Activated T-helper 17 cell treated with anti-CD3 and anti-CD28 coated beads, Interleukin-2, amount 50 U/mL, for 72 hours (primary cell): ENCODE measurements at regions not wholly inside any gene's neighbourhood (a gene's known extent, or its start where the extent isn't known, plus 50 kb on each side); places are given as distances from the start of the nearest gene placed in this dataset.

ENCODE experiments used
- ATAC-seq: fragments of 150-1000 bp; cut with Tn5 transposase; replicated peaks from 2 replicates; pipeline ENCODE4 v1.10.0; 2021; ENCODE audit warnings: mild to moderate bottlenecking, moderate library complexity
- H3K27ac Mint-ChIP-seq: one replicate; pipeline ENCODE4 v1.8.0; 2022; ENCODE audit warnings: mixed read lengths
- H3K27me3 Mint-ChIP-seq: one replicate; pipeline ENCODE4 v1.8.0; 2022; ENCODE audit warnings: mixed read lengths
- H3K36me3 Mint-ChIP-seq: one replicate; pipeline ENCODE4 v1.8.0; 2022; ENCODE audit warnings: low read depth, mild to moderate bottlenecking, mixed read lengths
- H3K4me1 Mint-ChIP-seq: one replicate; pipeline ENCODE4 v1.8.0; 2022; ENCODE audit warnings: mixed read lengths
- H3K4me3 Mint-ChIP-seq: one replicate; pipeline ENCODE4 v1.8.0; 2022; ENCODE audit warnings: mild to moderate bottlenecking, mixed read lengths
- H3K9me3 Mint-ChIP-seq: one replicate; pipeline ENCODE4 v1.8.0; 2022; ENCODE audit warnings: mixed read lengths

GRCh38 chr4:56229947-56230346 is 157.3 kb downstream of the AASDH start:
- H3K4me1 Mint-ChIP-seq = no peaks in the 10 kb centered on the region
- H3K27me3 Mint-ChIP-seq = peaks cover 20% of the 10 kb centered on the region
- no peaks in the 10 kb centered on the region for H3K36me3 Mint-ChIP-seq
- H3K4me3 Mint-ChIP-seq = no peak overlapping the region
- no peaks in the 10 kb centered on the region for H3K9me3 Mint-ChIP-seq
- no peak for ATAC-seq
- H3K27ac Mint-ChIP-seq = no peak overlapping the region

GRCh38 chr4:56227301-56227835 is 159.9 kb downstream of the AASDH start:
- H3K9me3 Mint-ChIP-seq = no peaks in the 10 kb centered on the region
- peaks cover 16% of the 10 kb centered on the region for H3K27me3 Mint-ChIP-seq
- no peak overlapping the region for H3K4me3 Mint-ChIP-seq
- no peak for ATAC-seq
- H3K36me3 Mint-ChIP-seq = no peaks in the 10 kb centered on the region
- no peak overlapping the region for H3K27ac Mint-ChIP-seq
- no peaks in the 10 kb centered on the region for H3K4me1 Mint-ChIP-seq

- H3K36me3 Mint-ChIP-seq = no peaks in the 10 kb centered on the region
- no peaks in the 10 kb centered on the region for H3K4me1 Mint-ChIP-seq
- ATAC-seq = no peak
- H3K4me3 Mint-ChIP-seq = no peak overlapping the region
- no peaks in the 10 kb centered on the region for H3K9me3 Mint-ChIP-seq
- H3K27ac Mint-ChIP-seq = no peak overlapping the region
- peaks cover 16% of the 10 kb centered on the region for H3K27me3 Mint-ChIP-seq
Measured at GRCh38 chr4:56226579-56226978, 160.7 kb downstream of the AASDH start.

GRCh38 chr4:56224641-56225040 is 162.7 kb downstream of the AASDH start:
- no peak for ATAC-seq
- Mint-ChIP-seq H3K4me1 (no peaks in the 10 kb centered on the region), H3K36me3 (no peaks in the 10 kb centered on the region), H3K4me3 (no peak overlapping the region), H3K27ac (no peak overlapping the region), H3K27me3 (peaks cover 23% of the 10 kb centered on the region), H3K9me3 (no peaks in the 10 kb centered on the region)

- Mint-ChIP-seq H3K4me3 (no peak overlapping the region), H3K4me1 (no peaks in the 10 kb centered on the region), H3K27me3 (peaks cover 25% of the 10 kb centered on the region), H3K27ac (no peak overlapping the region), H3K9me3 (no peaks in the 10 kb centered on the region), H3K36me3 (no peaks in the 10 kb centered on the region)
- no peak for ATAC-seq
Measured at GRCh38 chr4:56222514-56222913, 164.8 kb downstream of the AASDH start.

GRCh38 chr4:56220261-56220660 is 167.0 kb downstream of the AASDH start:
- H3K4me3 Mint-ChIP-seq = no peak overlapping the region
- peaks cover 23% of the 10 kb centered on the region for H3K27me3 Mint-ChIP-seq
- H3K4me1 Mint-ChIP-seq = no peaks in the 10 kb centered on the region
- no peak for ATAC-seq
- H3K27ac Mint-ChIP-seq = no peak overlapping the region
- H3K36me3 Mint-ChIP-seq = no peaks in the 10 kb centered on the region
- H3K9me3 Mint-ChIP-seq = no peaks in the 10 kb centered on the region

- H3K9me3 Mint-ChIP-seq = no peaks in the 10 kb centered on the region
- no peak overlapping the region for H3K4me3 Mint-ChIP-seq
- peaks cover 25% of the 10 kb centered on the region for H3K27me3 Mint-ChIP-seq
- H3K36me3 Mint-ChIP-seq = no peaks in the 10 kb centered on the region
- H3K4me1 Mint-ChIP-seq = no peaks in the 10 kb centered on the region
- H3K27ac Mint-ChIP-seq = no peak overlapping the region
- no peak for ATAC-seq
Measured at GRCh38 chr4:56219447-56219846, 167.8 kb downstream of the AASDH start.

GRCh38 chr4:56218230-56218895 is 168.9 kb downstream of the AASDH start:
- Mint-ChIP-seq H3K36me3 (no peaks in the 10 kb centered on the region), H3K9me3 (no peaks in the 10 kb centered on the region), H3K27ac (no peak overlapping the region), H3K27me3 (peaks cover 25% of the 10 kb centered on the region), H3K4me3 (no peak overlapping the region), H3K4me1 (no peaks in the 10 kb centered on the region)
- no peak for ATAC-seq

- ATAC-seq = no peak
- Mint-ChIP-seq H3K27me3 (peaks cover 25% of the 10 kb centered on the region), H3K9me3 (no peaks in the 10 kb centered on the region), H3K27ac (no peak overlapping the region), H3K4me1 (no peaks in the 10 kb centered on the region), H3K4me3 (no peak overlapping the region), H3K36me3 (no peaks in the 10 kb centered on the region)
Measured at GRCh38 chr4:56217343-56217890, 169.9 kb downstream of the AASDH start.

- H3K9me3 Mint-ChIP-seq = peaks cover 9% of the 10 kb centered on the region
- peaks cover 25% of the 10 kb centered on the region for H3K27me3 Mint-ChIP-seq
- H3K4me3 Mint-ChIP-seq = no peak overlapping the region
- H3K36me3 Mint-ChIP-seq = no peaks in the 10 kb centered on the region
- no peak overlapping the region for H3K27ac Mint-ChIP-seq
- no peaks in the 10 kb centered on the region for H3K4me1 Mint-ChIP-seq
- ATAC-seq = no peak
Measured at GRCh38 chr4:56215901-56216300, 171.4 kb downstream of the AASDH start.

GRCh38 chr4:56215141-56215783 is 172.0 kb downstream of the AASDH start:
- no peak overlapping the region for H3K27ac Mint-ChIP-seq
- peaks cover 21% of the 10 kb centered on the region for H3K27me3 Mint-ChIP-seq
- no peak overlapping the region for H3K4me3 Mint-ChIP-seq
- H3K9me3 Mint-ChIP-seq = peaks cover 9% of the 10 kb centered on the region
- no peaks in the 10 kb centered on the region for H3K36me3 Mint-ChIP-seq
- H3K4me1 Mint-ChIP-seq = no peaks in the 10 kb centered on the region
- no peak for ATAC-seq

- ATAC-seq = no peak
- no peaks in the 10 kb centered on the region for H3K4me1 Mint-ChIP-seq
- peaks cover 15% of the 10 kb centered on the region for H3K27me3 Mint-ChIP-seq
- no peak overlapping the region for H3K27ac Mint-ChIP-seq
- peaks cover 9% of the 10 kb centered on the region for H3K9me3 Mint-ChIP-seq
- no peaks in the 10 kb centered on the region for H3K36me3 Mint-ChIP-seq
- H3K4me3 Mint-ChIP-seq = no peak overlapping the region
Measured at GRCh38 chr4:56213543-56213942, 173.7 kb downstream of the AASDH start.

- peaks cover 12% of the 10 kb centered on the region for H3K27me3 Mint-ChIP-seq
- peaks cover 9% of the 10 kb centered on the region for H3K9me3 Mint-ChIP-seq
- H3K36me3 Mint-ChIP-seq = no peaks in the 10 kb centered on the region
Measured at GRCh38 chr4:56212774-56213173, 174.5 kb downstream of the AASDH start.

GRCh38 chr4:56211202-56211601 is 176.1 kb downstream of the AASDH start:
- peaks cover 9% of the 10 kb centered on the region for H3K9me3 Mint-ChIP-seq
- H3K4me3 Mint-ChIP-seq = no peak overlapping the region
- H3K36me3 Mint-ChIP-seq = no peaks in the 10 kb centered on the region
- no peak overlapping the region for H3K27ac Mint-ChIP-seq
- H3K27me3 Mint-ChIP-seq = peaks cover 9% of the 10 kb centered on the region
- H3K4me1 Mint-ChIP-seq = no peaks in the 10 kb centered on the region
- no peak for ATAC-seq

More at GRCh38 chr4:56212774-56213173, 174.5 kb downstream of the AASDH start:
- Mint-ChIP-seq H3K4me3 (no peak overlapping the region), H3K27ac (no peak overlapping the region), H3K4me1 (no peaks in the 10 kb centered on the region)
- ATAC-seq = no peak

- no peaks in the 10 kb centered on the region for H3K4me1 Mint-ChIP-seq
- peaks cover 6% of the 10 kb centered on the region for H3K27me3 Mint-ChIP-seq
- H3K9me3 Mint-ChIP-seq = peaks cover 9% of the 10 kb centered on the region
- no peak overlapping the region for H3K4me3 Mint-ChIP-seq
- ATAC-seq = no peak
- no peaks in the 10 kb centered on the region for H3K36me3 Mint-ChIP-seq
- H3K27ac Mint-ChIP-seq = no peak overlapping the region
Measured at GRCh38 chr4:56210397-56210796, 176.9 kb downstream of the AASDH start.
